Brain microvascular endothelial cell (primary cell): ENCODE measurements at regions not wholly inside any gene's neighbourhood (a gene's known extent, or its start where the extent isn't known, plus 50 kb on each side); places are given as distances from the start of the nearest gene placed in this dataset.

Experiments
- DNase-seq: peaks from one replicate; pipeline ENCODE4 v3.0.0-alpha.2; 2020
- H3K27ac ChIP-seq: fragments of 250-450 bp; sonication (Bioruptor Pico); 2 replicates; pipeline ENCODE4 v1.5.1; 2020; ENCODE audit warnings: mild to moderate bottlenecking, moderate library complexity
- H3K27me3 ChIP-seq: fragments of 250-450 bp; sonication (Bioruptor Pico); replicated peaks from 2 replicates; pipeline ENCODE4 v1.5.1; 2020; ENCODE audit warnings: mild to moderate bottlenecking
- H3K36me3 ChIP-seq: fragments of 250-450 bp; sonication (Bioruptor Pico); replicated peaks from 2 replicates; pipeline ENCODE4 v1.5.1; 2020; ENCODE audit warnings: mild to moderate bottlenecking
- H3K4me3 ChIP-seq: 2 replicates; pipeline ENCODE4 v1.5.1; 2011; ENCODE audit warnings: low read depth, mild to moderate bottlenecking, control low read depth, low read length, moderate library complexity
- in situ Hi-C: cut with HindIII; loops from 2 replicates; pipeline ENCODE4 v1.10.0; 2017; ENCODE audit warnings: low sequenced_read_pairs, low pct_ligation_motif_present
- TF ChIP-seq, protein P1 (sequence below): IDR thresholded peaks from 2 replicates; pipeline ENCODE4 v1.5.1; 2011; ENCODE audit warnings: low read depth, mild to moderate bottlenecking, moderate library complexity, low read length, control low read depth, inconsistent platforms; ENCODE audit errors: missing control alignments

DNA sequence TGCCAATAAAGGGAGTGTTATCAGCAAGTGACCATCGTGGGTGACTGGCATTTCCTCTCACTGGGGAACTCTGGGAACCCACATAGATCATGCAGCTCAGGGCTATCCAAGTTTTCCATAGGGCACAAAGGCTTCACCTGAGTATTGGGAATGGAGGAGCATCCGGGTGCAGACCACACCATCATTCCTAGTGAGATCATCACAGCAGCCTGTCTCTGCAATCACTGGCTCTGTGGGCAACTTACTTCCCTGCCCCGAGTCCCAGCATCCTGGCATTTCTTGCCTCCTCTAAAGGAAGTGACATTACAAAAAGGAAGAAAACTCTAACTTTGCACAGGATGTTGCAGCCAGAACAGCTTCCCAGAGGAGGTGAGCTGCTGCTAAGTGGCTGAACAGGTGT, 80.6 kb upstream of the SHB start:
- no peak for DNase-seq
- H3K4me3 ChIP-seq, result no peak overlapping the region
- TF ChIP-seq, protein P1, sequence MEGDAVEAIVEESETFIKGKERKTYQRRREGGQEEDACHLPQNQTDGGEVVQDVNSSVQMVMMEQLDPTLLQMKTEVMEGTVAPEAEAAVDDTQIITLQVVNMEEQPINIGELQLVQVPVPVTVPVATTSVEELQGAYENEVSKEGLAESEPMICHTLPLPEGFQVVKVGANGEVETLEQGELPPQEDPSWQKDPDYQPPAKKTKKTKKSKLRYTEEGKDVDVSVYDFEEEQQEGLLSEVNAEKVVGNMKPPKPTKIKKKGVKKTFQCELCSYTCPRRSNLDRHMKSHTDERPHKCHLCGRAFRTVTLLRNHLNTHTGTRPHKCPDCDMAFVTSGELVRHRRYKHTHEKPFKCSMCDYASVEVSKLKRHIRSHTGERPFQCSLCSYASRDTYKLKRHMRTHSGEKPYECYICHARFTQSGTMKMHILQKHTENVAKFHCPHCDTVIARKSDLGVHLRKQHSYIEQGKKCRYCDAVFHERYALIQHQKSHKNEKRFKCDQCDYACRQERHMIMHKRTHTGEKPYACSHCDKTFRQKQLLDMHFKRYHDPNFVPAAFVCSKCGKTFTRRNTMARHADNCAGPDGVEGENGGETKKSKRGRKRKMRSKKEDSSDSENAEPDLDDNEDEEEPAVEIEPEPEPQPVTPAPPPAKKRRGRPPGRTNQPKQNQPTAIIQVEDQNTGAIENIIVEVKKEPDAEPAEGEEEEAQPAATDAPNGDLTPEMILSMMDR, result no peak
- no peak overlapping the region for H3K27ac ChIP-seq
- peaks cover 3% of the 10 kb centered on the region for H3K27me3 ChIP-seq
- in situ Hi-C loops, result no loop called here
- no peaks in the 10 kb centered on the region for H3K36me3 ChIP-seq

DNA sequence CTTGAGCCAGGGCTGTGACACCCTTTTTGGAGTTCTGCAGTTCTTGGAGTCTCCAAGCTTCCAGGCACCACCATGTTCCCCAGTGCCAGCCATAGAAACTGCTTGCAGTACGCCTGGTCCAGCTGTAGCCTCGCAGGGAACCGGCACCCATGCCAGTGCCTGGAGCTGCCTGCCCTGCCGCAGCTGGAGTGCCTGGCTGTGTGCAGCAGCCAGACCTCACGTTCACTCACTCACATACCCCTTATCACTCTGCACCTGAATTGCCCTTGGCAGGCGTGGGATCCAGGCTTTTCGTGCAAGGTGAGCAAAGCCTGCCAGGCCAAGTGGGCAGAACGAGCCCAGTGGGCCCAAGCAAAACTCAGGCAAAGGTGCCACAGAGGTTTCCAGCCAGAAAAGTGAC, 77.8 kb upstream of the SHB start:
- no peak overlapping the region for H3K4me3 ChIP-seq
- peaks cover 3% of the 10 kb centered on the region for H3K27me3 ChIP-seq
- DNase-seq, result no peak
- H3K27ac ChIP-seq, result no peak overlapping the region
- TF ChIP-seq, protein P1, result no peak
- H3K36me3 ChIP-seq, result no peaks in the 10 kb centered on the region
- in situ Hi-C loops, result no loop called here

DNA sequence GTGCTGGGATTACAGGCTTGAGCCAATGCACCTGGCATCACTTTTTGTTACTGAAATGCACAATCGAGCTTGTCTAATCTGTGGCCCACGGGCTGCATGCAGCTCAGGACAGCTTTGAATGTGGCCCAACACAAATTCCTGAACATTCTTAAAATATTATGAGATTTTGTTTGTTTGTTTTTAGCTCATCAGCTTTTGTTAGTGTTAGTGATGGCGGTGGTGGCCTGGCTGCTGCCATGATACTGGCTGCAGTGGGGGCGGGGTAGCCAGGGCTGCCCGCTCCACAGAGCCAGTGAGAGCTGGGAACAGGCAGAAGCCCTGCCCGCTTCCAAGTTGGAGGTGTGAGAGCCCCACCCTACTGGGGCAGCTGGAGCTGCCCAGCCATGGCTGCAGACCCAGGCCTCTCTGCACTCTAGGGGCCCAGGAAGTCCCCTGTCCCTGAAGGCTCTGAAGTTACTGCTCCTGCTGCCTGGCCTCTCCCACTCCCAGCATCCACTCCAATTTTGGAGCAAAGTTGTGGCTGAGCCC, 76.6 kb upstream of the SHB start:
- Histone ChIP-seq H3K36me3 (no peaks in the 10 kb centered on the region), H3K4me3 (no peak overlapping the region), H3K27ac (no peak overlapping the region), H3K27me3 (peaks cover 3% of the 10 kb centered on the region)
- TF ChIP-seq, protein P1, result no peak
- in situ Hi-C loops, result no loop called here
- no peak for DNase-seq

DNA sequence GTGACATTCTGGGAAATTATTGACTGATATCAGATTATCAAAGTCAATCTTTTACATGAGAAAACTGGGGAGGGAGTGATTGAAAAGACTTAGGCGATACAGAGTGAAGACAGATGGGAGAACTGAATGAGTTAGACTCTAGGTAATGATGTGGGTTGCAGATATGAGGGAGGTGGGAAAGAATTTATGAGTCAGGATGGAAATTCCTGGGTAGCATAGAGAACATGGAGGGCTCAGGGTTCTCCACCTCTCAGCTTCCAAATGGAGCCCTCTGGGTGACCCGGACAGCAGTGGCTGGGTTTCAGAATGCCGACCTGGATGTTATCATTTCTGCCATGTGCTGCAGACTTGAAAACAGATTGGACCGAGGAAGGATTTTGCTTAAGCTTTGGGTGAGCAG, 75.4 kb upstream of the SHB start:
- no peak overlapping the region for H3K27ac ChIP-seq
- no peaks in the 10 kb centered on the region for H3K36me3 ChIP-seq
- peaks cover 7% of the 10 kb centered on the region for H3K27me3 ChIP-seq
- no peak overlapping the region for H3K4me3 ChIP-seq
- TF ChIP-seq, protein P1, result no peak
- DNase-seq, result peak; percentile 43
- in situ Hi-C loops, result no loop called here

DNA sequence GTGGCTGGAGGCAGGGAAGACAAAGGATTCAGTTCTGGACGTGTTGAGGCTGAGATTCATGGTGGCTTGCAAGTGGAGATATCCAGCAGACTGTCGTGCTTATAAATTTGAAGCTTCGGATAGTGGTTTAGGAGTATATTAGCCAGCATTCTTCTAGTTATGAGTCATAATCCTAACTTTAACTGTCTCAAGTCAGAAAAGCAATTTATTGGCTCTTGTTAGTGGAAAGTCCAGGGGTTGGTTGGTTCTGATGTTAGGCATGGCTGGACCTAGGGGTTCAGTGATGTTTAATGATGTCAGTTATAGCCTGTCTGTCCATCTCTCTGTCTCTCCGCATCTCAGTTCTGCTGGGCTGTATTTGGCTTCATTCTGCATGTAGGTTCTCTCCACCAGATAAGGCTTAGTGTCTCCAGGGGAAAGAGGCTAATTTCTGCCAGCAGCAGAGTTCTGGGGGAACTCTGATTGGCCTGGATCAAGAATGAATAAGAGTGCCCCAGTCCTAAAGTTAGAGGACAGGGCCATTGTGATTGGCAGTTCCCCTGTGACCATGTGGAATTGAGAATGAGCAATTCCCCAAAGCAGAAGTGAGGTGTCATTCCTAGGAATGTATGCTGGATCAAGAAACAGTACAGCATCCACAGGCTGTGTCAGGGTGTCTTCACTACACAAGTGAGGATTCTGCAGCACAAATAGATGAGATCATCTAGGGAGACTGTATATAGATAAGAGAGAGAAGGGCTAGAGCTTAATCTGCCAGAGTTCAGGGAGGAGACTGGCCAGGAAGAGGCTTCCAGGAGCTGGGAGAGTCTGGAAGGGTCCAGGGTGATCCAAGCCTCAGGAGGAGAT, 72.9 kb upstream of the SHB start:
- DNase-seq, result peak; percentile 71
- H3K36me3 ChIP-seq, result no peaks in the 10 kb centered on the region
- peak overlapping the region; percentile 69 for H3K27ac ChIP-seq
- TF ChIP-seq, protein P1, result no peak
- H3K27me3 ChIP-seq, result peaks cover 10% of the 10 kb centered on the region
- no peak overlapping the region for H3K4me3 ChIP-seq
- in situ Hi-C loops, result no loop called here
